ENCODE measurements at regions not wholly inside any gene's neighbourhood (a gene's known extent, or its start where the extent isn't known, plus 50 kb on each side); places are given as distances from the start of the nearest gene placed in this dataset.

DNA sequence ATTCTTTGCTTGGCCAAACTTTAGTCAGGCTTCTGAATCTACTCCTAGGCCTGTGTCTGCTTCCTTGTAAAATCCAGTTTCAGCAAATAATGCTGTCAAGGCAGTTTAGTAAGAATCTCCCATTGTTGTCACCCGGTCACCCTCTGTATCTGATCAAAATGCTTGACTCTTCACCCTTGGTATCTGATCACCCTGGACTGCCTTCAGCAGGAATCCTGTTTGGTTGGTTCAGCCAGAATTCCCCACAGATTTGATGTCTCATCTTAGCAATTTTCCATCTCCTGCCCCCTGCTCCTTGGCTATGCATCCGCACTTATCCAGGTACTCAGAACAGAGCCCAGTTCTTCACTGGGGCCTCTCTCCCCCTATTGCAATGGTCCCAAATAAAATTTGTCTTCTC is 172.4 kb upstream of the UBL3 start:
- TF ChIP-seq, protein P1, sequence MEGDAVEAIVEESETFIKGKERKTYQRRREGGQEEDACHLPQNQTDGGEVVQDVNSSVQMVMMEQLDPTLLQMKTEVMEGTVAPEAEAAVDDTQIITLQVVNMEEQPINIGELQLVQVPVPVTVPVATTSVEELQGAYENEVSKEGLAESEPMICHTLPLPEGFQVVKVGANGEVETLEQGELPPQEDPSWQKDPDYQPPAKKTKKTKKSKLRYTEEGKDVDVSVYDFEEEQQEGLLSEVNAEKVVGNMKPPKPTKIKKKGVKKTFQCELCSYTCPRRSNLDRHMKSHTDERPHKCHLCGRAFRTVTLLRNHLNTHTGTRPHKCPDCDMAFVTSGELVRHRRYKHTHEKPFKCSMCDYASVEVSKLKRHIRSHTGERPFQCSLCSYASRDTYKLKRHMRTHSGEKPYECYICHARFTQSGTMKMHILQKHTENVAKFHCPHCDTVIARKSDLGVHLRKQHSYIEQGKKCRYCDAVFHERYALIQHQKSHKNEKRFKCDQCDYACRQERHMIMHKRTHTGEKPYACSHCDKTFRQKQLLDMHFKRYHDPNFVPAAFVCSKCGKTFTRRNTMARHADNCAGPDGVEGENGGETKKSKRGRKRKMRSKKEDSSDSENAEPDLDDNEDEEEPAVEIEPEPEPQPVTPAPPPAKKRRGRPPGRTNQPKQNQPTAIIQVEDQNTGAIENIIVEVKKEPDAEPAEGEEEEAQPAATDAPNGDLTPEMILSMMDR (IDR thresholded peaks at IDR 0.05), result no peak
- TF ChIP-seq POLR2A (IDR thresholded peaks at IDR 0.05), result no peak
- no peak for TF ChIP-seq POLR2AphosphoS5 (IDR thresholded peaks at IDR 0.05)
